ENCODE measurements at regions not wholly inside any gene's neighbourhood (a gene's known extent, or its start where the extent isn't known, plus 50 kb on each side); places are given as distances from the start of the nearest gene placed in this dataset.

DNA sequence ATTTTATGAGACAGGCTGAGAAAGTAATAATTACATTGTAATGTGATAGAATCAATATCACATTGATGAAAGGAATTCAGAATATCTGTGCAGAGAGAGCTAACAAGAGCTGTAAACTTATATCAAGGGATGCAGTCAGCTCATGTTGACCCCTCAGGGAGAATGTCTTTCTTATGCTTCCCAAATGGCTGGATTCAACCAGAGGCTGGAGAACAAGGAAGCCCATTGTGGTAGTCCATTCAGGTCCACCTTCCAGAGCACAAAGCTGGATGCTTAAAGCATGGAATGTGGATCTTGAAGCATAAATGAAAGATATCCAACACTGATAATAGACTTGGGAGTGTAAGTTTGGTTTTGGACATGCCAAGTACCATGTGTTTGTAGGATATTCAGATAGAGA is 220.0 kb downstream of the FIGN start:
- H3K4me3 Mint-ChIP-seq = no peak overlapping the region
- H3K27ac Mint-ChIP-seq = no peak overlapping the region
- H3K36me3 Mint-ChIP-seq (ENCODE audit: low read depth) = no peaks in the 10 kb centered on the region
- H3K4me1 Mint-ChIP-seq = no peaks in the 10 kb centered on the region
- intact Hi-C loops (cut with micrococcal nuclease) = no loop called here
- DNase-seq (no peak), ATAC-seq (ENCODE audit: low read depth) (no peak)
- ChIA-PET POLR2A (no interaction called here), CTCF (no interaction called here)
- TF ChIP-seq, protein P1, sequence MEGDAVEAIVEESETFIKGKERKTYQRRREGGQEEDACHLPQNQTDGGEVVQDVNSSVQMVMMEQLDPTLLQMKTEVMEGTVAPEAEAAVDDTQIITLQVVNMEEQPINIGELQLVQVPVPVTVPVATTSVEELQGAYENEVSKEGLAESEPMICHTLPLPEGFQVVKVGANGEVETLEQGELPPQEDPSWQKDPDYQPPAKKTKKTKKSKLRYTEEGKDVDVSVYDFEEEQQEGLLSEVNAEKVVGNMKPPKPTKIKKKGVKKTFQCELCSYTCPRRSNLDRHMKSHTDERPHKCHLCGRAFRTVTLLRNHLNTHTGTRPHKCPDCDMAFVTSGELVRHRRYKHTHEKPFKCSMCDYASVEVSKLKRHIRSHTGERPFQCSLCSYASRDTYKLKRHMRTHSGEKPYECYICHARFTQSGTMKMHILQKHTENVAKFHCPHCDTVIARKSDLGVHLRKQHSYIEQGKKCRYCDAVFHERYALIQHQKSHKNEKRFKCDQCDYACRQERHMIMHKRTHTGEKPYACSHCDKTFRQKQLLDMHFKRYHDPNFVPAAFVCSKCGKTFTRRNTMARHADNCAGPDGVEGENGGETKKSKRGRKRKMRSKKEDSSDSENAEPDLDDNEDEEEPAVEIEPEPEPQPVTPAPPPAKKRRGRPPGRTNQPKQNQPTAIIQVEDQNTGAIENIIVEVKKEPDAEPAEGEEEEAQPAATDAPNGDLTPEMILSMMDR (IDR thresholded peaks at IDR 0.05) = no peak
- peaks cover 7% of the 10 kb centered on the region for H3K9me3 Mint-ChIP-seq
- no peaks in the 10 kb centered on the region for H3K27me3 Mint-ChIP-seq

DNA sequence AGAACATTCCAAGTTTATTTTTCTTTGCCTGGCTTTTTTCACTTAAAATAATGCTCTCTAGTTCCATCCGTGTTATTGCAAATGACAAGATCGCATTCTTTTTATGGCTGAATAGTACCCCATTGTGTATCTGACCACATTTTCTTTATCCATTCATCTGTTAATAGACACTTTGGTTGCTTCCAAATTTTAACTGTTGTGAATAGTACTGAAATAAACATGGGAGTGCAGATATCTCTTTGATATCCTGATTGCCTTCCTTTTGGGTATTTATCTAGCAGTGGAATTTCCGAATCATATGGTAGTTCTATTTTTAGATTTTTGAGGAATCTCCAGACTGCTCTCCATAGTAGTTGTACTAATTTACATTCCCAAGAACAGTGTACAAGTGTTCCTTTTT is 230.5 kb downstream of the FIGN start:
- H3K27ac Mint-ChIP-seq = no peak overlapping the region
- TF ChIP-seq, protein P1 (IDR thresholded peaks at IDR 0.05) = no peak
- H3K27me3 Mint-ChIP-seq = no peaks in the 10 kb centered on the region

DNA sequence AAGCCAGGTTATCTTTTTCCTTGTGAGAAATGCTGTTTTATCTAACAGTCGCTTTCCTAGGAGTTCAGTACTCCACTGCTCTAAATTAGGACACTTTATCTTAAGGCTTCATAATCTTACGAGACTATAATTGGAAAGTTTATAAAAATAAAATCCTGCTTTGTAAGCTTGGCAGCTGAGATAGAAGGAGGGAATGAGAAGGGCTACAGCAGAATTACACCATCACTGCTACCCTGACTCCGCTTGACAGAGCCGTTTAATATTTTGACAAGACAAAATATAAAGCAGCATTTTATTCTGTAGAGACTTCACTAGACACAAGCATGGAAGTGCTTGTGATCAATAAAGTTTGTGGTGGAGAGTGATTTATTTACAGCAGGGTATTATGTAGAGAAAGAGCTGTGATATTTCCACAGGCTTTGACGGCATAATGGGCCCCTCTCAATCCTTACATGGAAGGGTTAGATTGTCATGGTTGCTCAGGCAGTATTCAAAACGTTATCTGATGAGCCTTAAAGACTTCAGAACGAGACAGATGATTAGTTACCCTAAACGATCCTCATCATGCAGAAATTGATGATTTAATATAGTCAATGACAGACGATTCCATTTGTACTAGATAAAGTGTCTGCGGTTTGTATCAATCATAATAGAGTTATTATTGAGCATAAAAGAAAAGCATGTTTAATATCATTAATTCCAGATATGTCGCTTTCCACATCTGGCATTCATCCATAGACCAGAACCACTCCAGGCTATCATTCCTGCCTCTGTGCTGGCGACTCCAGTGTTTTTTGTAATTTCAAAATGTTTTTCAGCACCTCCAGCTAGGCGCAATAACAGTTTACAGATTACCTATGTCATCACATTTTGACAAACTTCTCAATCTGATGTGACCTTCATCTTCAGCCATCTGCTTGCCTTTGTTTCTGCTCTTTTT is 242.2 kb downstream of the FIGN start:
- peaks cover 2% of the 10 kb centered on the region for H3K27me3 Mint-ChIP-seq
- H3K36me3 Mint-ChIP-seq (ENCODE audit: low read depth) = no peaks in the 10 kb centered on the region
- no peaks in the 10 kb centered on the region for H3K9me3 Mint-ChIP-seq
- TF ChIP-seq, protein P1 (IDR thresholded peaks at IDR 0.05) = no peak
- CTCF ChIA-PET = no interaction called here
- no peak for DNase-seq
- no peak overlapping the region for H3K4me3 Mint-ChIP-seq
- no peak for ATAC-seq (ENCODE audit: low read depth)
- no peak overlapping the region for H3K27ac Mint-ChIP-seq
- POLR2A ChIA-PET = no interaction called here
- H3K4me1 Mint-ChIP-seq = no peaks in the 10 kb centered on the region
- intact Hi-C loops (cut with micrococcal nuclease) = no loop called here

More for the DNA sequence above, 230.5 kb downstream of the FIGN start:
- ATAC-seq (ENCODE audit: low read depth) (no peak), DNase-seq (no peak)
- Mint-ChIP-seq H3K4me1 (no peaks in the 10 kb centered on the region), H3K4me3 (no peak overlapping the region), H3K9me3 (peaks cover 12% of the 10 kb centered on the region), H3K36me3 (ENCODE audit: low read depth) (no peaks in the 10 kb centered on the region)
- CTCF ChIA-PET = no interaction called here
- POLR2A ChIA-PET = no interaction called here
- intact Hi-C loops (cut with micrococcal nuclease) = no loop called here

DNA sequence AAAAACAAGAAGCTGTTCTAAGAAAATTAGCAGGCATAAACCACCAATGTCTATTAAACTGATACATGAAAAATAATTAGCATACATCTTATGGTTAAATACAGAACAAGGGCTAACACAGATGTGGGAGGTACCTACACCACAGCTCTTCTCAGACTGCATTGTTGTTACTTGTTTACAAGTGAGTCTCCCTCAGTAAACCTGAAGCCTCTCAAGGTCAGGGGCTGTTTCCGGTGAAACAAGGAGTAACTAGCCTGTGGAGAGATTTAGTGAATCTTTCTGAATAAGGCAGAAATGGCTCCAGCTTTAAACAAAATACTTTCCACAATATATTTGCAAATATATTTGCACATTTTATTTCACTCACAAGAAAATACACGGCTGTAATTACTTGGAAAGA is 244.0 kb downstream of the FIGN start:
- no peaks in the 10 kb centered on the region for H3K36me3 Mint-ChIP-seq (ENCODE audit: low read depth)
- H3K9me3 Mint-ChIP-seq = no peaks in the 10 kb centered on the region
- ATAC-seq (ENCODE audit: low read depth) (no peak), DNase-seq (no peak)
- H3K27me3 Mint-ChIP-seq = peaks cover 2% of the 10 kb centered on the region
- H3K27ac Mint-ChIP-seq = no peak overlapping the region
- intact Hi-C loops (cut with micrococcal nuclease) = no loop called here
- H3K4me3 Mint-ChIP-seq = no peak overlapping the region
- no peaks in the 10 kb centered on the region for H3K4me1 Mint-ChIP-seq
- TF ChIP-seq, protein P1 (IDR thresholded peaks at IDR 0.05) = no peak
- ChIA-PET CTCF (no interaction called here), POLR2A (no interaction called here)

DNA sequence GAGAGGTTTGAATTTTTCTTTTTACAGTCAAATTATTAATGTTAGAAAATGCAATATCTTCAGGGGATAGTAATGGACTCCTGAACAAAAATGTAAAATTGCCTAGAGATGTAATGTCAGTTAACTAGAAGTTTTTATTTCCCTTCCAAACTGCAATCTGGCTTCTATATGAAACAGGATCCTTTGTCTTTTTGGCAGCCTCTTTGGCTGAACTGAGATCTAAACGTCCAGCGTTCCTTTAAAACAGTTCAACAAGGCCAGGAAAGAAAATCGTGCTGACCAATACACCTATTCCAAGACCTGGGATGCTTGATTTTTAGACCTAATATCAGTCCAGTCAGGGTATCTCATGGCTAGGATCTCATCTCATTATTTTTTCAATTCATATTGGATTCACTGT is 245.5 kb downstream of the FIGN start:
- ChIA-PET CTCF (no interaction called here), POLR2A (no interaction called here)
- no peak overlapping the region for H3K27ac Mint-ChIP-seq
- H3K27me3 Mint-ChIP-seq = peaks cover 2% of the 10 kb centered on the region
- H3K36me3 Mint-ChIP-seq (ENCODE audit: low read depth) = no peaks in the 10 kb centered on the region
- TF ChIP-seq, protein P1 (IDR thresholded peaks at IDR 0.05) = no peak
- no peaks in the 10 kb centered on the region for H3K4me1 Mint-ChIP-seq
- no peaks in the 10 kb centered on the region for H3K9me3 Mint-ChIP-seq
- DNase-seq (no peak), ATAC-seq (ENCODE audit: low read depth) (no peak)
- intact Hi-C loops (cut with micrococcal nuclease) = no loop called here
- H3K4me3 Mint-ChIP-seq = no peak overlapping the region

Data from activated B cell treated with CpG ODN at 0.5 μM for 24 hours (primary cell).